ENCODE measurements at regions not wholly inside any gene's neighbourhood (a gene's known extent, or its start where the extent isn't known, plus 50 kb on each side); places are given as distances from the start of the nearest gene placed in this dataset.
"Not testable (repeated sequence)": the region's sequence is repeated elsewhere in the genome, so short reads cannot be mapped to it uniquely, and the experiment has no call there.

GRCh38 chr3:35437381-35437780, 201.9 kb upstream of the ARPP21 start:
- Histone ChIP-seq H3K4me1 (ENCODE audit: control insufficient read depth in 3 of 3, insufficient read depth in 2 of 3, low read depth in 1 of 3, low read length in 2 of 3) (no peaks in the 10 kb centered on the region), H3K27me3 (ENCODE audit: control insufficient read depth in 3 of 3, insufficient read depth in 3 of 3, low read length in 3 of 3) (no peaks in the 10 kb centered on the region), H3K9me3 (ENCODE audit: control insufficient read depth in 2 of 2, insufficient read depth in 1 of 2, low read depth in 1 of 2, low read length in 1 of 2) (peaks cover 0 to 2% of the 10 kb centered on the region in 2 donors), H3K27ac (ENCODE audit: low read depth in 1 of 3, low read length in 2 of 3) (no peak overlapping the region), H3K36me3 (ENCODE audit: control insufficient read depth in 3 of 3, insufficient read depth in 2 of 3, low read depth in 1 of 3, low read length in 3 of 3) (no peaks in the 10 kb centered on the region), H3K4me3 (ENCODE audit: low read depth in 1 of 3, low read length in 3 of 3) (no peak overlapping the region)
- no peak for DNase-seq
- no peak for FAIRE-seq
- WGBS, 3 donors, result 84 to 94% (median 90%) methylated on average over 1 of the region's 1 CpG

DNA sequence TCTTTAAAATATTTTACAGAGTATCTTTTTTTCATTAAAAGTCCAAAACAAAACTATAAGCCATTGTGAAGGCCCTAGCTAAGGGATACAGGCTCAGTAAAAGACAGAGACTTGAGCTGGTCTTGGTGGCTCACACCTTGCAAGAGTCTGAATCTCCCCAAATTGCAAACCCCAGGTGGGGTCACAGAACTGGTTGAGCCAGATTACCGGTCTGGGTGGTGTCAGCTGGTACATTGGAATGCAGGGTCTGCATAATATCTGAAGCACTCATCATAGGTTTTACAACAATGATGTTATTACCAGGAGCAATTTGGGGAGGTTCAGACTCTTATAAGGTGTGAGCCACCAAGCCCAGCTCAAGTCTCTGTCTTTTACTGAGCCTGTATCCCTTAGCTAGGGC, 201.2 kb upstream of the ARPP21 start:
- Histone ChIP-seq H3K27ac (ENCODE audit: low read depth in 1 of 3, low read length in 2 of 3) (no peak overlapping the region), H3K27me3 (ENCODE audit: control insufficient read depth in 3 of 3, insufficient read depth in 3 of 3, low read length in 3 of 3) (no peaks in the 10 kb centered on the region), H3K9me3 (ENCODE audit: control insufficient read depth in 2 of 2, insufficient read depth in 1 of 2, low read depth in 1 of 2, low read length in 1 of 2) (peaks cover 0 to 2% of the 10 kb centered on the region in 2 donors), H3K4me3 (ENCODE audit: low read depth in 1 of 3, low read length in 3 of 3) (no peak overlapping the region), H3K4me1 (ENCODE audit: control insufficient read depth in 3 of 3, insufficient read depth in 2 of 3, low read depth in 1 of 3, low read length in 2 of 3) (no peaks in the 10 kb centered on the region), H3K36me3 (ENCODE audit: control insufficient read depth in 3 of 3, insufficient read depth in 2 of 3, low read depth in 1 of 3, low read length in 3 of 3) (no peaks in the 10 kb centered on the region)
- FAIRE-seq (no peak), DNase-seq (no peak)
- WGBS, 3 donors, result 46 to 65% (median 46%) methylated on average over 1 of the region's 1 CpG

GRCh38 chr3:35439663-35440062, 199.7 kb upstream of the ARPP21 start:
- H3K4me3 ChIP-seq (ENCODE audit: low read depth in 1 of 3, low read length in 3 of 3), result no peak overlapping the region
- no peaks in the 10 kb centered on the region for H3K36me3 ChIP-seq (ENCODE audit: control insufficient read depth in 3 of 3, insufficient read depth in 2 of 3, low read depth in 1 of 3, low read length in 3 of 3)
- 71 to 84% (median 78%) methylated on average over 5 of the region's 5 CpGs for WGBS, 3 donors
- no peak overlapping the region for H3K27ac ChIP-seq (ENCODE audit: low read depth in 1 of 3, low read length in 2 of 3)
- H3K4me1 ChIP-seq (ENCODE audit: control insufficient read depth in 3 of 3, insufficient read depth in 2 of 3, low read depth in 1 of 3, low read length in 2 of 3), result no peaks in the 10 kb centered on the region
- peaks cover 0 to 2% of the 10 kb centered on the region in 2 donors for H3K9me3 ChIP-seq (ENCODE audit: control insufficient read depth in 2 of 2, insufficient read depth in 1 of 2, low read depth in 1 of 2, low read length in 1 of 2)
- FAIRE-seq (no peak), DNase-seq (no peak)
- H3K27me3 ChIP-seq (ENCODE audit: control insufficient read depth in 3 of 3, insufficient read depth in 3 of 3, low read length in 3 of 3), result no peaks in the 10 kb centered on the region

- Histone ChIP-seq H3K4me1 (ENCODE audit: control insufficient read depth in 3 of 3, insufficient read depth in 2 of 3, low read depth in 1 of 3, low read length in 2 of 3) (no peaks in the 10 kb centered on the region), H3K36me3 (ENCODE audit: control insufficient read depth in 3 of 3, insufficient read depth in 2 of 3, low read depth in 1 of 3, low read length in 3 of 3) (no peaks in the 10 kb centered on the region), H3K9me3 (ENCODE audit: control insufficient read depth in 2 of 2, insufficient read depth in 1 of 2, low read depth in 1 of 2, low read length in 1 of 2) (peaks cover 0 to 2% of the 10 kb centered on the region in 2 donors), H3K27me3 (ENCODE audit: control insufficient read depth in 3 of 3, insufficient read depth in 3 of 3, low read length in 3 of 3) (no peaks in the 10 kb centered on the region), H3K27ac (ENCODE audit: low read depth in 1 of 3, low read length in 2 of 3) (no peak overlapping the region), H3K4me3 (ENCODE audit: low read depth in 1 of 3, low read length in 3 of 3) (no peak overlapping the region)
- FAIRE-seq (no peak), DNase-seq (no peak)
Observed at GRCh38 chr3:35440826-35441225, 198.5 kb upstream of the ARPP21 start.

DNA sequence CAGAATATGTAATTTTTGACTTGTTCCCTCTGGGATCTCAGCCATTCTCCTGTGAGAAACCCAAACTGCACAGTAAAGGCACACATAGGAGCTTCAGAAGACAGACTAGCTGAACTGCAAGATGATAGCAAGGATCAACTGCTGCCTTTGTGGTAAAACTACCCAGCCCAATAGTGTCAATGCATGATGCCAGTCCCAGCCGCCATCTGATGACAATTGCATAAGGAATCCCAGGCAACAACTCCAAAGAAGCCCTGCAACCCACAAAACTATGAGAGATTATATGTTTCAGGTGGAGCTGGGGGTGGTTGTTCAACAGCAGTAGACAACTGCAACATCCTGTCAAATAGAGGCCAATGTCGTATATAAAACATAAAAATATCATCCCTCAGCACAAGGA, 192.4 kb upstream of the ARPP21 start:
- 67 to 87% (median 73%) methylated on average over 2 of the region's 2 CpGs for WGBS, 3 donors
- Histone ChIP-seq H3K27ac (ENCODE audit: low read depth in 1 of 3, low read length in 2 of 3) (no peak overlapping the region), H3K4me3 (ENCODE audit: low read depth in 1 of 3, low read length in 3 of 3) (no peak overlapping the region), H3K9me3 (ENCODE audit: control insufficient read depth in 2 of 2, insufficient read depth in 1 of 2, low read depth in 1 of 2, low read length in 1 of 2) (no peaks in the 10 kb centered on the region), H3K36me3 (ENCODE audit: control insufficient read depth in 3 of 3, insufficient read depth in 2 of 3, low read depth in 1 of 3, low read length in 3 of 3) (no peaks in the 10 kb centered on the region), H3K4me1 (ENCODE audit: control insufficient read depth in 3 of 3, insufficient read depth in 2 of 3, low read depth in 1 of 3, low read length in 2 of 3) (no peaks in the 10 kb centered on the region), H3K27me3 (ENCODE audit: control insufficient read depth in 3 of 3, insufficient read depth in 3 of 3, low read length in 3 of 3) (no peaks in the 10 kb centered on the region)
- FAIRE-seq, result no peak
- no peak for DNase-seq

DNA sequence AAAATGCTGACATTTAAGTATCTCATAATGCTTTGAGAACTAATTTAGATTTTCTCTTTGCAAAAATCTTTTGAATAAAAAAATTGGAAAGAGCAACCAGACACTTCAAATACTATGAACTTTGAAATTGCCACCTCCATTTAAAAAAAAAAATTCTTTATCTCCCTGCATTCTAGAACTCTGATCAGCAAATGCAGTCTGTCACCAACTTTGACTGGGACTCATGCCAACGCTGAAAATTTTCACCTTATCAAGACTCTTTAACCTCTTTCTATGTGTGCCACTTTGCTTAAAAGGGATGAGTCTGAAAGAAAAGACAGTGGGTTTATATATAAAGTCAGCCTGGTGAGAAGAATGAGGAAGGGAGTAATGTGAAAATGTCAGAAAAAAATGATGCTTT, 191.2 kb upstream of the ARPP21 start:
- Histone ChIP-seq H3K4me1 (ENCODE audit: control insufficient read depth in 3 of 3, insufficient read depth in 2 of 3, low read depth in 1 of 3, low read length in 2 of 3) (no peaks in the 10 kb centered on the region), H3K9me3 (ENCODE audit: control insufficient read depth in 2 of 2, insufficient read depth in 1 of 2, low read depth in 1 of 2, low read length in 1 of 2) (peaks cover 0 to 4% of the 10 kb centered on the region in 2 donors), H3K4me3 (ENCODE audit: low read depth in 1 of 3, low read length in 3 of 3) (no peak overlapping the region), H3K36me3 (ENCODE audit: control insufficient read depth in 3 of 3, insufficient read depth in 2 of 3, low read depth in 1 of 3, low read length in 3 of 3) (no peaks in the 10 kb centered on the region), H3K27ac (ENCODE audit: low read depth in 1 of 3, low read length in 2 of 3) (no peak overlapping the region), H3K27me3 (ENCODE audit: control insufficient read depth in 3 of 3, insufficient read depth in 3 of 3, low read length in 3 of 3) (no peaks in the 10 kb centered on the region)
- 16 to 51% (median 28%) methylated on average over 1 of the region's 1 CpG for WGBS, 3 donors
- FAIRE-seq (no peak), DNase-seq (no peak)

- no peaks in the 10 kb centered on the region for H3K4me1 ChIP-seq (ENCODE audit: control insufficient read depth in 3 of 3, insufficient read depth in 2 of 3, low read depth in 1 of 3, low read length in 2 of 3)
- no peak for FAIRE-seq
- no peaks in the 10 kb centered on the region for H3K27me3 ChIP-seq (ENCODE audit: control insufficient read depth in 3 of 3, insufficient read depth in 3 of 3, low read length in 3 of 3)
- DNase-seq, result no peak
- H3K27ac ChIP-seq (ENCODE audit: low read depth in 1 of 3, low read length in 2 of 3), result no peak overlapping the region
- WGBS, 3 donors, result 71 to 79% (median 71%) methylated on average over 1 of the region's 1 CpG
- H3K36me3 ChIP-seq (ENCODE audit: control insufficient read depth in 3 of 3, insufficient read depth in 2 of 3, low read depth in 1 of 3, low read length in 3 of 3), result no peaks in the 10 kb centered on the region
- H3K4me3 ChIP-seq (ENCODE audit: low read depth in 1 of 3, low read length in 3 of 3), result no peak overlapping the region
- peaks cover 2 to 7% of the 10 kb centered on the region in 2 donors for H3K9me3 ChIP-seq (ENCODE audit: control insufficient read depth in 2 of 2, insufficient read depth in 1 of 2, low read depth in 1 of 2, low read length in 1 of 2)
Observed at GRCh38 chr3:35448681-35449080, 190.6 kb upstream of the ARPP21 start.

GRCh38 chr3:35454819-35455218, 184.5 kb upstream of the ARPP21 start:
- H3K36me3 ChIP-seq (ENCODE audit: control insufficient read depth in 3 of 3, insufficient read depth in 2 of 3, low read depth in 1 of 3, low read length in 3 of 3); H3K27me3 ChIP-seq (ENCODE audit: control insufficient read depth in 3 of 3, insufficient read depth in 3 of 3, low read length in 3 of 3); DNase-seq; H3K4me1 ChIP-seq (ENCODE audit: control insufficient read depth in 3 of 3, insufficient read depth in 2 of 3, low read depth in 1 of 3, low read length in 2 of 3); FAIRE-seq; H3K9me3 ChIP-seq (ENCODE audit: control insufficient read depth in 2 of 2, insufficient read depth in 1 of 2, low read depth in 1 of 2, low read length in 1 of 2); H3K4me3 ChIP-seq (ENCODE audit: low read depth in 1 of 3, low read length in 3 of 3); H3K27ac ChIP-seq (ENCODE audit: low read depth in 1 of 3, low read length in 2 of 3): not testable (repeated sequence)
- WGBS, 3 donors, result 89 to 96% (median 93%) methylated on average over 6 to 9 of the region's 9 CpGs

DNA sequence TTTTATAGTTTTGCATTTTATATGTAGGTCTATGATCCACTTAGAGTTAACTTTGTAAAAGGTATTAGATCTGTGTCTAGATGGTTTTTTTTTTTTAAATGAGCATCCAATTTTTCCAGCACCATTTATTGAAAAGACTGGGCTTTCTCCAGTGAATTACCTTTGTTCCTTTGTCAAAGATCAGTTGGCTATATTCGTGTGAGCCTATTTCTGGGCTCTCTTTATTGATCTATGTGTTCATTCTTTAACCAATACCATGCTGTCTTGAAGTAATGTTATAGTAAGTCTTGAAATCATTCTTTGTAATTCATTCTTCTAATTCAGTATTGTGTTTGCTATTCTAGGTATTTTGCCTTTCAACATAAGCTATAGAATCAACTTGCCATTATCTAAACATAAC, 165.4 kb upstream of the ARPP21 start:
- Histone ChIP-seq H3K27ac (ENCODE audit: low read depth in 1 of 3, low read length in 2 of 3) (no peak overlapping the region), H3K4me3 (ENCODE audit: low read depth in 1 of 3, low read length in 3 of 3) (no peak overlapping the region), H3K36me3 (ENCODE audit: control insufficient read depth in 3 of 3, insufficient read depth in 2 of 3, low read depth in 1 of 3, low read length in 3 of 3) (no peaks in the 10 kb centered on the region), H3K27me3 (ENCODE audit: control insufficient read depth in 3 of 3, insufficient read depth in 3 of 3, low read length in 3 of 3) (no peaks in the 10 kb centered on the region), H3K4me1 (ENCODE audit: control insufficient read depth in 3 of 3, insufficient read depth in 2 of 3, low read depth in 1 of 3, low read length in 2 of 3) (no peaks in the 10 kb centered on the region), H3K9me3 (ENCODE audit: control insufficient read depth in 2 of 2, insufficient read depth in 1 of 2, low read depth in 1 of 2, low read length in 1 of 2) (no peaks in the 10 kb centered on the region)
- FAIRE-seq (no peak), DNase-seq (no peak)
- 0 to 14% (median 9%) methylated on average over 1 of the region's 1 CpG for WGBS, 3 donors

Measured in small intestine (tissue), 7 donors.